ENCODE measurements at regions not wholly inside any gene's neighbourhood (a gene's known extent, or its start where the extent isn't known, plus 50 kb on each side); places are given as distances from the start of the nearest gene placed in this dataset.

GRCh38 chr11:7170431-7170830 lies 81.3 kb upstream of the SYT9 start:
- TF ChIP-seq EZH2 (conservative IDR thresholded peaks at IDR 0.05; ENCODE audit: low read depth, low read length) (no peak), ZNF121 (CRISPR knock-in tag; IDR thresholded peaks at IDR 0.05) (no peak), CTCF (CRISPR knock-in tag; IDR thresholded peaks at IDR 0.05) (no peak), EP300 (IDR thresholded peaks at IDR 0.05; ENCODE audit: low read depth in 2 of 2, low read length in 2 of 2) (no peak), EP300 (CRISPR knock-in tag; IDR thresholded peaks at IDR 0.05; ENCODE audit: borderline replicate concordance) (no peak), ZNF512 (CRISPR knock-in tag; IDR thresholded peaks at IDR 0.05) (no peak), JUN (CRISPR knock-in tag; IDR thresholded peaks at IDR 0.05) (no peak), SP1 (IDR thresholded peaks at IDR 0.05) (no peak), SP1 (CRISPR knock-in tag; IDR thresholded peaks at IDR 0.05) (no peak)
